Transverse colon (tissue), 4 donors: ENCODE measurements at regions not wholly inside any gene's neighbourhood (a gene's known extent, or its start where the extent isn't known, plus 50 kb on each side); places are given as distances from the start of the nearest gene placed in this dataset.

Experiments used
- DNase-seq: peaks from one replicate; pipeline ENCODE4 v3.0.0-alpha.2; 2019
- H3K27ac ChIP-seq, 4 donors: fragments of 200-600 bp; sonication (generic); 2 replicates each; pipeline ENCODE4 v1.5.1; 2016 to 2018; ENCODE audit warnings: inconsistent platforms in 4 of 4
- H3K27me3 ChIP-seq: fragments of 200-600 bp; sonication (generic); 2 replicates; pipeline ENCODE4 v1.5.1; 2017; ENCODE audit warnings: inconsistent platforms
- H3K36me3 ChIP-seq, 4 donors: fragments of 200-600 bp; sonication (generic); 2 replicates each; pipeline ENCODE4 v1.5.1; 2017 to 2019; ENCODE audit warnings: inconsistent platforms in 4 of 4
- H3K4me1 ChIP-seq, 4 donors: fragments of 200-600 bp; sonication (generic); 2 replicates each; pipeline ENCODE4 v1.5.1; 2017 to 2020; ENCODE audit warnings: inconsistent platforms in 4 of 4
- H3K4me3 ChIP-seq, 4 donors: fragments of 200-600 bp; sonication (generic); 1 replicate in 1 of 4; 2 replicates in 3 of 4; pipeline versions ENCODE4 v1.5.1 to v1.6.1; 2017 to 2019; ENCODE audit warnings: inconsistent platforms in 4 of 4
- H3K9me3 ChIP-seq, 2 donors: fragments of 200-600 bp; sonication (generic); 2 replicates each; pipeline ENCODE4 v1.5.1; 2017 to 2019; ENCODE audit warnings: inconsistent platforms in 2 of 2
- EP300 ChIP-seq: sonication (generic); formaldehyde crosslinking; IDR thresholded peaks from one replicate; pipeline ENCODE4 v1.6.1; 2017; ENCODE audit warnings: antibody characterized with exemption, low read depth
- POLR2A ChIP-seq: fragments of 450-650 bp; IDR thresholded peaks from one replicate; pipeline ENCODE4 v1.6.1; 2016; ENCODE audit warnings: antibody characterized with exemption, mild to moderate bottlenecking, moderate library complexity
- POLR2AphosphoS5 ChIP-seq, 3 donors: sonication (generic); formaldehyde crosslinking; IDR thresholded peaks; one replicate each; pipeline ENCODE4 v1.6.1; 2016; ENCODE audit warnings: antibody characterized with exemption in 3 of 3
- WGBS, 2 donors: methylation state at CpG; one replicate each; pipeline ENCODE4 v1.1.5; 2018; ENCODE audit warnings: low coverage in 1 of 2; 5-methylcytosine and 5-hydroxymethylcytosine counted together
- in situ Hi-C, 4 donors: fragments of 200-750 bp; cut with MboI; loops; one replicate each; pipeline versions ENCODE4 v1.15.0 to v1.15.1; 2017; ENCODE audit warnings: low sequenced_read_pairs in 3 of 4, low pct_ligation_motif_present in 1 of 4, low pct_unique_long_range_greater_than_20kb in 1 of 4
- intact Hi-C: fragments of 100-400 bp; cut with DNase I; formaldehyde crosslinking; loops from one replicate; pipeline ENCODE4 v1.15.1; 2023; ENCODE audit warnings: low total_unique reads
- TF ChIP-seq, protein P1 (sequence below), 5 experiments: fragments of 200-600 bp in 3 of 5; fragments of 450-650 bp in 2 of 5; sonication (generic) in 3 of 5; IDR thresholded peaks; 1 replicate in 2 of 5; 2 replicates in 3 of 5; pipeline ENCODE4 v1.5.1; 2016 to 2017; ENCODE audit warnings: antibody characterized with exemption in 5 of 5, inconsistent platforms in 3 of 5, mild to moderate bottlenecking in 2 of 5, moderate library complexity in 1 of 5

GRCh38 chr14:61992139-61992538 lies 229.9 kb downstream of the SNAPC1 start:
- Histone ChIP-seq H3K27ac (no peak overlapping the region), H3K36me3 (no peaks in the 10 kb centered on the region), H3K27me3 (no peaks in the 10 kb centered on the region), H3K4me3 (no peak overlapping the region), H3K9me3 (no peaks in the 10 kb centered on the region), H3K4me1 (peaks cover 0 to 5% (median 2%) of the 10 kb centered on the region in 4 donors)
- TF ChIP-seq EP300 (no peak), POLR2A (no peak), POLR2AphosphoS5 (IDR thresholded peaks at IDR 0.05) (no peak)
- TF ChIP-seq, protein P1, sequence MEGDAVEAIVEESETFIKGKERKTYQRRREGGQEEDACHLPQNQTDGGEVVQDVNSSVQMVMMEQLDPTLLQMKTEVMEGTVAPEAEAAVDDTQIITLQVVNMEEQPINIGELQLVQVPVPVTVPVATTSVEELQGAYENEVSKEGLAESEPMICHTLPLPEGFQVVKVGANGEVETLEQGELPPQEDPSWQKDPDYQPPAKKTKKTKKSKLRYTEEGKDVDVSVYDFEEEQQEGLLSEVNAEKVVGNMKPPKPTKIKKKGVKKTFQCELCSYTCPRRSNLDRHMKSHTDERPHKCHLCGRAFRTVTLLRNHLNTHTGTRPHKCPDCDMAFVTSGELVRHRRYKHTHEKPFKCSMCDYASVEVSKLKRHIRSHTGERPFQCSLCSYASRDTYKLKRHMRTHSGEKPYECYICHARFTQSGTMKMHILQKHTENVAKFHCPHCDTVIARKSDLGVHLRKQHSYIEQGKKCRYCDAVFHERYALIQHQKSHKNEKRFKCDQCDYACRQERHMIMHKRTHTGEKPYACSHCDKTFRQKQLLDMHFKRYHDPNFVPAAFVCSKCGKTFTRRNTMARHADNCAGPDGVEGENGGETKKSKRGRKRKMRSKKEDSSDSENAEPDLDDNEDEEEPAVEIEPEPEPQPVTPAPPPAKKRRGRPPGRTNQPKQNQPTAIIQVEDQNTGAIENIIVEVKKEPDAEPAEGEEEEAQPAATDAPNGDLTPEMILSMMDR (IDR thresholded peaks at IDR 0.05), result no peak
- intact Hi-C loops (no loop called here), in situ Hi-C loops (no loop called here)
- peak; percentile 39 for DNase-seq
- WGBS, 2 donors, result 51 to 65% methylated on average over 5 to 8 of the region's 8 CpGs

DNA sequence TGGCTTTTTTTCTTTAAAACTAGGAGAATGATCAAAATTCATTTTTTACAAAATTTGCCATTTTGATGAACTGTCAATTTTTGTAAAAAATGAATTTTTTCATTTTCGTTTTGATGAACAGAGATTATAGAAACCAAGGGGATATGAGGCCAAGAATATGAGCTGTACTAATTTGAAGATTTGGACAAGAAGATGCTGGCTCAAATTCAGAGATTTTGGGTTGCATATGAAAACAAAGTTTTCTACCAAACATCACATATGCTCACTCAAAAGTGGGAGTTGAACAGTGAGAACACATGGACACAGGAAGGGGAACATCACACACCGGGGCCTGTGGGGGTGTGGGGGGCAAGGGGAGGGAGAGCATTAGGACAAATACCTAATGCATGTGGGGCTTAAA lies 230.7 kb downstream of the SNAPC1 start:
- no peak for DNase-seq
- TF ChIP-seq POLR2AphosphoS5 (IDR thresholded peaks at IDR 0.05), result no peak
- TF ChIP-seq, protein P1 (IDR thresholded peaks at IDR 0.05), result no peak
- TF ChIP-seq POLR2A, result no peak
- TF ChIP-seq EP300, result no peak
- intact Hi-C loops (no loop called here), in situ Hi-C loops (no loop called here)
- peaks cover 0 to 5% (median 2%) of the 10 kb centered on the region in 4 donors for H3K4me1 ChIP-seq
- no peaks in the 10 kb centered on the region for H3K9me3 ChIP-seq
- no peak overlapping the region for H3K4me3 ChIP-seq
- 55 to 69% methylated on average over 1 to 2 of the region's 2 CpGs for WGBS, 2 donors
- no peak overlapping the region for H3K27ac ChIP-seq
- no peaks in the 10 kb centered on the region for H3K27me3 ChIP-seq
- no peaks in the 10 kb centered on the region for H3K36me3 ChIP-seq

DNA sequence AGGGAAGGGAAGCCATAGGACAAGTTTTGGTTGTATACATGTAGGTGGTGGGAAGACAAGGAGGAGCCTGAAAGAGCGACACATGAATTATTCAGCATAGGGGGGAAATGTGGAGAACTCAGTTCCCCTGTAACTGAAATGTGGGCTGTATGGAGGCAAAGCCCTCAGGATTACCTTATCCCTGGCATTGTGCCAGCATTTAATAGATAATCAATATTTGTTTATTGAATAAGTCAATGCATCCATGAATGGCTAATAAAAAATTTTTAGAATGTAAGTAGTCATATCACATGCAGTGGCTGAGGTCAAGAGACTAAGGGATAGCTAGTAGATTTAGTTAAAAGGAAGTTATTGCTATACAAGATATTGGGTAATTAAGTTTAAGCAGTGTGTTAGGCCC lies 232.4 kb downstream of the SNAPC1 start:
- H3K9me3 ChIP-seq, result no peaks in the 10 kb centered on the region
- no peak overlapping the region for H3K27ac ChIP-seq
- WGBS, 2 donors, result 90 to 100% methylated on average over 1 of the region's 1 CpG
- no peak for DNase-seq
- H3K4me1 ChIP-seq, result peaks cover 0 to 5% (median 2%) of the 10 kb centered on the region in 4 donors
- H3K27me3 ChIP-seq, result no peaks in the 10 kb centered on the region
- TF ChIP-seq, protein P1 (IDR thresholded peaks at IDR 0.05), result no peak
- no peaks in the 10 kb centered on the region for H3K36me3 ChIP-seq
- in situ Hi-C loops, result no loop called here
- intact Hi-C loops, result no loop called here
- H3K4me3 ChIP-seq, result no peak overlapping the region

- 79 to 85% methylated on average over 4 of the region's 4 CpGs for WGBS, 2 donors
- Histone ChIP-seq H3K4me1 (peaks cover 0 to 4% (median under 1%) of the 10 kb centered on the region in 4 donors), H3K27me3 (no peaks in the 10 kb centered on the region), H3K4me3 (no peak overlapping the region), H3K27ac (no peak overlapping the region), H3K9me3 (no peaks in the 10 kb centered on the region), H3K36me3 (no peaks in the 10 kb centered on the region)
- TF ChIP-seq POLR2A (no peak), EP300 (no peak)
- TF ChIP-seq, protein P1 (IDR thresholded peaks at IDR 0.05), result no peak
- in situ Hi-C loops (no loop called here), intact Hi-C loops (no loop called here)
- no peak for DNase-seq
Observed at GRCh38 chr14:61996753-61997152, 234.5 kb downstream of the SNAPC1 start.
